ENCODE measurements at regions not wholly inside any gene's neighbourhood (a gene's known extent, or its start where the extent isn't known, plus 50 kb on each side); places are given as distances from the start of the nearest gene placed in this dataset.

GRCh38 chr1:165039996-165040395 is 316.5 kb downstream of the LMX1A start:
- in situ Hi-C loops (cut with HindIII; ENCODE audit: extremely low pct_ligation_motif_present, low pct_unique_long_range_greater_than_20kb) (no loop called here), intact Hi-C loops (cut with micrococcal nuclease; ENCODE audit: unreplicated experiment) (no loop called here)
- FAIRE-seq (no peak), ATAC-seq (no peak), DNase-seq (ENCODE audit: low spot score) (no peak)
- Histone ChIP-seq H4K20me1 (ENCODE audit: insufficient read depth, low read length) (no peaks in the 10 kb centered on the region), H3K27me3 (ENCODE audit: control insufficient read depth in 1 of 2, insufficient read depth in 2 of 2, low read length in 2 of 2) (no peaks in the 10 kb centered on the region; a peak in 1 of 5 replicates), H3K4me1 (ENCODE audit: insufficient read depth, low read length) (no peaks in the 10 kb centered on the region), H2AFZ (ENCODE audit: low read length) (no peak overlapping the region), H3K36me3 (replicated peaks in 1 of 2; ENCODE audit: control insufficient read depth in 1 of 2, insufficient read depth in 2 of 2, low read length in 2 of 2) (no peaks in the 10 kb centered on the region), H3K4me2 (ENCODE audit: low read depth, low read length) (no peak overlapping the region), H3K27ac (ENCODE audit: extremely low read length, insufficient read depth, low read length) (no peak overlapping the region), H3K79me2 (ENCODE audit: insufficient read depth, low read length) (no peaks in the 10 kb centered on the region), H3K9me3 (ENCODE audit: low read length) (no peaks in the 10 kb centered on the region), H3K9ac (ENCODE audit: insufficient read depth, low read depth, low read length) (no peak overlapping the region), H3K4me3 (replicated peaks in 1 of 3; ENCODE audit: insufficient read depth in 1 of 3, low read depth in 2 of 3, low read length in 3 of 3) (no peak overlapping the region)
- POLR2A ChIA-PET, result no interaction called here
- no TSS peak for BruUV-seq (replicated peaks)
- CTCF ChIA-PET (ENCODE audit: low intra/inter-chr PET ratio, low total read pairs), result no interaction called here
- TF ChIP-seq ZNF550 (CRISPR knock-in tag; IDR thresholded peaks at IDR 0.05; ENCODE audit: borderline replicate concordance) (no peak), HOXA3 (CRISPR knock-in tag; IDR thresholded peaks at IDR 0.05) (no peak), RNF2 (conservative IDR thresholded peaks at IDR 0.05; ENCODE audit: low read depth) (no peak), SRSF4 (IDR thresholded peaks at IDR 0.05; ENCODE audit: low read depth, low read length, poor library complexity, severe bottlenecking) (no peak), MLLT10 (CRISPR knock-in tag; IDR thresholded peaks at IDR 0.05) (no peak), ATF6 (CRISPR knock-in tag; conservative IDR thresholded peaks at IDR 0.05) (no peak), ISL2 (CRISPR knock-in tag; IDR thresholded peaks at IDR 0.05) (no peak), NAIF1 (CRISPR knock-in tag; IDR thresholded peaks at IDR 0.05; ENCODE audit: borderline replicate concordance) (no peak), BCLAF1 (IDR thresholded peaks at IDR 0.05) (no peak), ESRRA (CRISPR knock-in tag; IDR thresholded peaks at IDR 0.05; ENCODE audit: low read depth) (no peak), E2F2 (CRISPR knock-in tag; IDR thresholded peaks at IDR 0.05; ENCODE audit: borderline replicate concordance) (no peak), ZNF724P (CRISPR knock-in tag; IDR thresholded peaks at IDR 0.05; ENCODE audit: borderline replicate concordance) (no peak), NFYC (CRISPR knock-in tag; IDR thresholded peaks at IDR 0.05) (no peak), PTBP1 (IDR thresholded peaks at IDR 0.05; ENCODE audit: low read depth, low read length, poor library complexity, severe bottlenecking) (no peak), ZNF674 (CRISPR knock-in tag; IDR thresholded peaks at IDR 0.05; ENCODE audit: low read depth) (no peak), KLF13 (CRISPR knock-in tag; IDR thresholded peaks at IDR 0.05) (no peak)
- TF ChIP-seq, protein P1, sequence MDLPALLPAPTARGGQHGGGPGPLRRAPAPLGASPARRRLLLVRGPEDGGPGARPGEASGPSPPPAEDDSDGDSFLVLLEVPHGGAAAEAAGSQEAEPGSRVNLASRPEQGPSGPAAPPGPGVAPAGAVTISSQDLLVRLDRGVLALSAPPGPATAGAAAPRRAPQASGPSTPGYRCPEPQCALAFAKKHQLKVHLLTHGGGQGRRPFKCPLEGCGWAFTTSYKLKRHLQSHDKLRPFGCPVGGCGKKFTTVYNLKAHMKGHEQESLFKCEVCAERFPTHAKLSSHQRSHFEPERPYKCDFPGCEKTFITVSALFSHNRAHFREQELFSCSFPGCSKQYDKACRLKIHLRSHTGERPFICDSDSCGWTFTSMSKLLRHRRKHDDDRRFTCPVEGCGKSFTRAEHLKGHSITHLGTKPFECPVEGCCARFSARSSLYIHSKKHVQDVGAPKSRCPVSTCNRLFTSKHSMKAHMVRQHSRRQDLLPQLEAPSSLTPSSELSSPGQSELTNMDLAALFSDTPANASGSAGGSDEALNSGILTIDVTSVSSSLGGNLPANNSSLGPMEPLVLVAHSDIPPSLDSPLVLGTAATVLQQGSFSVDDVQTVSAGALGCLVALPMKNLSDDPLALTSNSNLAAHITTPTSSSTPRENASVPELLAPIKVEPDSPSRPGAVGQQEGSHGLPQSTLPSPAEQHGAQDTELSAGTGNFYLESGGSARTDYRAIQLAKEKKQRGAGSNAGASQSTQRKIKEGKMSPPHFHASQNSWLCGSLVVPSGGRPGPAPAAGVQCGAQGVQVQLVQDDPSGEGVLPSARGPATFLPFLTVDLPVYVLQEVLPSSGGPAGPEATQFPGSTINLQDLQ (CRISPR knock-in tag; IDR thresholded peaks at IDR 0.05), result no peak
- TF ChIP-seq, protein P2, sequence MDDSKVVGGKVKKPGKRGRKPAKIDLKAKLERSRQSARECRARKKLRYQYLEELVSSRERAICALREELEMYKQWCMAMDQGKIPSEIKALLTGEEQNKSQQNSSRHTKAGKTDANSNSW (CRISPR knock-in tag; IDR thresholded peaks at IDR 0.05; ENCODE audit: borderline replicate concordance), result no peak
- 11% methylated on average over 3 of the region's 3 CpGs for WGBS (ENCODE audit: low lambda C conversion rate)
